ENCODE measurements at regions not wholly inside any gene's neighbourhood (a gene's known extent, or its start where the extent isn't known, plus 50 kb on each side); places are given as distances from the start of the nearest gene placed in this dataset.

- TF ChIP-seq, protein P1, sequence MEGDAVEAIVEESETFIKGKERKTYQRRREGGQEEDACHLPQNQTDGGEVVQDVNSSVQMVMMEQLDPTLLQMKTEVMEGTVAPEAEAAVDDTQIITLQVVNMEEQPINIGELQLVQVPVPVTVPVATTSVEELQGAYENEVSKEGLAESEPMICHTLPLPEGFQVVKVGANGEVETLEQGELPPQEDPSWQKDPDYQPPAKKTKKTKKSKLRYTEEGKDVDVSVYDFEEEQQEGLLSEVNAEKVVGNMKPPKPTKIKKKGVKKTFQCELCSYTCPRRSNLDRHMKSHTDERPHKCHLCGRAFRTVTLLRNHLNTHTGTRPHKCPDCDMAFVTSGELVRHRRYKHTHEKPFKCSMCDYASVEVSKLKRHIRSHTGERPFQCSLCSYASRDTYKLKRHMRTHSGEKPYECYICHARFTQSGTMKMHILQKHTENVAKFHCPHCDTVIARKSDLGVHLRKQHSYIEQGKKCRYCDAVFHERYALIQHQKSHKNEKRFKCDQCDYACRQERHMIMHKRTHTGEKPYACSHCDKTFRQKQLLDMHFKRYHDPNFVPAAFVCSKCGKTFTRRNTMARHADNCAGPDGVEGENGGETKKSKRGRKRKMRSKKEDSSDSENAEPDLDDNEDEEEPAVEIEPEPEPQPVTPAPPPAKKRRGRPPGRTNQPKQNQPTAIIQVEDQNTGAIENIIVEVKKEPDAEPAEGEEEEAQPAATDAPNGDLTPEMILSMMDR (IDR thresholded peaks at IDR 0.05), result no peak
- TF ChIP-seq POLR2A (IDR thresholded peaks at IDR 0.05), result no peak
- no peak for TF ChIP-seq EP300 (IDR thresholded peaks at IDR 0.05)
These were observed 212.4 kb upstream of the C11orf87 start for GRCh38 chr11:109209572-109209971.

All from upper lobe of left lung (tissue), 4 donors.